ENCODE measurements at regions not wholly inside any gene's neighbourhood (a gene's known extent, or its start where the extent isn't known, plus 50 kb on each side); places are given as distances from the start of the nearest gene placed in this dataset.
"Not testable (repeated sequence)": the region's sequence is repeated elsewhere in the genome, so short reads cannot be mapped to it uniquely, and the experiment has no call there.

- no peak overlapping the region for H3K27ac ChIP-seq (ENCODE audit: low read length)
- no peaks in the 10 kb centered on the region; the same call in 1 of the 2 replicates for H3K4me1 ChIP-seq (ENCODE audit: insufficient read depth, low read length)
- no peaks in the 10 kb centered on the region for H3K36me3 ChIP-seq (ENCODE audit: insufficient read depth, low read depth, low read length)
- H3K27me3 ChIP-seq (ENCODE audit: insufficient read depth, low read length) = no peaks in the 10 kb centered on the region
- H3K9ac ChIP-seq (ENCODE audit: low read depth, low read length) = no peak overlapping the region
- no peak overlapping the region for H3K4me3 ChIP-seq (ENCODE audit: low read length)
- H3K9me3 ChIP-seq (ENCODE audit: insufficient read depth, low read depth, low read length) = no peaks in the 10 kb centered on the region
Measured at GRCh38 chr5:8831854-8832253, 714.0 kb downstream of the SEMA5A start.

- Histone ChIP-seq H3K9ac (ENCODE audit: low read depth, low read length) (no peak overlapping the region), H3K4me1 (ENCODE audit: insufficient read depth, low read length) (no peaks in the 10 kb centered on the region), H3K4me3 (ENCODE audit: low read length) (no peak overlapping the region), H3K27ac (ENCODE audit: low read length) (no peak overlapping the region), H3K36me3 (ENCODE audit: insufficient read depth, low read depth, low read length) (no peaks in the 10 kb centered on the region), H3K9me3 (ENCODE audit: insufficient read depth, low read depth, low read length) (peaks cover 4% of the 10 kb centered on the region; the same call in 1 of the 2 replicates), H3K27me3 (ENCODE audit: insufficient read depth, low read length) (no peaks in the 10 kb centered on the region)
Measured at GRCh38 chr5:8839361-8840055, 706.4 kb downstream of the SEMA5A start.

GRCh38 chr5:8840237-8840636 lies 705.6 kb downstream of the SEMA5A start:
- Histone ChIP-seq H3K27me3 (ENCODE audit: insufficient read depth, low read length) (no peaks in the 10 kb centered on the region), H3K4me3 (ENCODE audit: low read length) (no peak overlapping the region), H3K27ac (ENCODE audit: low read length) (no peak overlapping the region), H3K4me1 (ENCODE audit: insufficient read depth, low read length) (no peaks in the 10 kb centered on the region), H3K36me3 (ENCODE audit: insufficient read depth, low read depth, low read length) (no peaks in the 10 kb centered on the region), H3K9ac (ENCODE audit: low read depth, low read length) (no peak overlapping the region), H3K9me3 (ENCODE audit: insufficient read depth, low read depth, low read length) (peaks cover 4% of the 10 kb centered on the region; the same call in 1 of the 2 replicates)

GRCh38 chr5:8840746-8841145 lies 705.1 kb downstream of the SEMA5A start:
- not testable (repeated sequence) for H3K36me3 ChIP-seq (ENCODE audit: insufficient read depth, low read depth, low read length); H3K9me3 ChIP-seq (ENCODE audit: insufficient read depth, low read depth, low read length); H3K27me3 ChIP-seq (ENCODE audit: insufficient read depth, low read length); H3K4me3 ChIP-seq (ENCODE audit: low read length); H3K9ac ChIP-seq (ENCODE audit: low read depth, low read length); H3K27ac ChIP-seq (ENCODE audit: low read length); H3K4me1 ChIP-seq (ENCODE audit: insufficient read depth, low read length)

- Histone ChIP-seq H3K9me3 (ENCODE audit: insufficient read depth, low read depth, low read length) (peaks cover 4% of the 10 kb centered on the region; the same call in 1 of the 2 replicates), H3K4me1 (ENCODE audit: insufficient read depth, low read length) (no peaks in the 10 kb centered on the region; the same call in 1 of the 2 replicates), H3K4me3 (ENCODE audit: low read length) (no peak overlapping the region), H3K27me3 (ENCODE audit: insufficient read depth, low read length) (no peaks in the 10 kb centered on the region), H3K9ac (ENCODE audit: low read depth, low read length) (no peak overlapping the region), H3K27ac (ENCODE audit: low read length) (no peak overlapping the region), H3K36me3 (ENCODE audit: insufficient read depth, low read depth, low read length) (no peaks in the 10 kb centered on the region)
Measured at GRCh38 chr5:8842971-8843551, 702.8 kb downstream of the SEMA5A start.

- Histone ChIP-seq H3K9me3 (ENCODE audit: insufficient read depth, low read depth, low read length) (peaks cover 4% of the 10 kb centered on the region; the same call in 1 of the 2 replicates), H3K4me3 (ENCODE audit: low read length) (no peak overlapping the region), H3K4me1 (ENCODE audit: insufficient read depth, low read length) (peaks cover 3% of the 10 kb centered on the region; the same call in 1 of the 2 replicates), H3K27ac (ENCODE audit: low read length) (no peak overlapping the region), H3K36me3 (ENCODE audit: insufficient read depth, low read depth, low read length) (no peaks in the 10 kb centered on the region), H3K9ac (ENCODE audit: low read depth, low read length) (no peak overlapping the region), H3K27me3 (ENCODE audit: insufficient read depth, low read length) (no peaks in the 10 kb centered on the region)
Measured at GRCh38 chr5:8843771-8844170, 702.1 kb downstream of the SEMA5A start.

- H3K9me3 ChIP-seq (ENCODE audit: insufficient read depth, low read depth, low read length) = peaks cover 4% of the 10 kb centered on the region; the same call in 1 of the 2 replicates
- H3K9ac ChIP-seq (ENCODE audit: low read depth, low read length) = no peak overlapping the region
- H3K27ac ChIP-seq (ENCODE audit: low read length) = no peak overlapping the region
- peaks cover 3% of the 10 kb centered on the region; the same call in 1 of the 2 replicates for H3K4me1 ChIP-seq (ENCODE audit: insufficient read depth, low read length)
- no peaks in the 10 kb centered on the region for H3K27me3 ChIP-seq (ENCODE audit: insufficient read depth, low read length)
- no peak overlapping the region for H3K4me3 ChIP-seq (ENCODE audit: low read length)
- no peaks in the 10 kb centered on the region for H3K36me3 ChIP-seq (ENCODE audit: insufficient read depth, low read depth, low read length)
Measured at GRCh38 chr5:8844206-8844605, 701.7 kb downstream of the SEMA5A start.

- Histone ChIP-seq H3K9me3 (ENCODE audit: insufficient read depth, low read depth, low read length) (peaks cover 4% of the 10 kb centered on the region; the same call in 1 of the 2 replicates), H3K4me3 (ENCODE audit: low read length) (no peak overlapping the region), H3K4me1 (ENCODE audit: insufficient read depth, low read length) (peaks cover 3% of the 10 kb centered on the region; the same call in 1 of the 2 replicates), H3K27me3 (ENCODE audit: insufficient read depth, low read length) (no peaks in the 10 kb centered on the region), H3K36me3 (ENCODE audit: insufficient read depth, low read depth, low read length) (no peaks in the 10 kb centered on the region), H3K27ac (ENCODE audit: low read length) (no peak overlapping the region), H3K9ac (ENCODE audit: low read depth, low read length) (no peak overlapping the region)
Measured at GRCh38 chr5:8844847-8845246, 701.0 kb downstream of the SEMA5A start.

- Histone ChIP-seq H3K4me1 (ENCODE audit: insufficient read depth, low read length) (peaks cover 3% of the 10 kb centered on the region; the same call in 1 of the 2 replicates), H3K9ac (ENCODE audit: low read depth, low read length) (no peak overlapping the region), H3K36me3 (ENCODE audit: insufficient read depth, low read depth, low read length) (no peaks in the 10 kb centered on the region), H3K27ac (ENCODE audit: low read length) (no peak overlapping the region), H3K27me3 (ENCODE audit: insufficient read depth, low read length) (no peaks in the 10 kb centered on the region), H3K9me3 (ENCODE audit: insufficient read depth, low read depth, low read length) (peaks cover 4% of the 10 kb centered on the region; the same call in 1 of the 2 replicates), H3K4me3 (ENCODE audit: low read length) (no peak overlapping the region)
Measured at GRCh38 chr5:8845296-8845695, 700.6 kb downstream of the SEMA5A start.

- H3K9me3 ChIP-seq (ENCODE audit: insufficient read depth, low read depth, low read length) = no peaks in the 10 kb centered on the region
- H3K27ac ChIP-seq (ENCODE audit: low read length) = no peak overlapping the region
Measured at GRCh38 chr5:8848366-8848765, 697.5 kb downstream of the SEMA5A start.

GRCh38 chr5:8848997-8849594 lies 696.8 kb downstream of the SEMA5A start:
- H3K36me3 ChIP-seq (ENCODE audit: insufficient read depth, low read depth, low read length) = no peaks in the 10 kb centered on the region
- no peak overlapping the region for H3K27ac ChIP-seq (ENCODE audit: low read length)
- no peaks in the 10 kb centered on the region for H3K9me3 ChIP-seq (ENCODE audit: insufficient read depth, low read depth, low read length)
- H3K27me3 ChIP-seq (ENCODE audit: insufficient read depth, low read length) = no peaks in the 10 kb centered on the region
- H3K4me3 ChIP-seq (ENCODE audit: low read length) = no peak overlapping the region
- no peak overlapping the region for H3K9ac ChIP-seq (ENCODE audit: low read depth, low read length)
- H3K4me1 ChIP-seq (ENCODE audit: insufficient read depth, low read length) = peaks cover 3% of the 10 kb centered on the region; the same call in 1 of the 2 replicates

More at GRCh38 chr5:8848366-8848765, 697.5 kb downstream of the SEMA5A start:
- Histone ChIP-seq H3K4me3 (ENCODE audit: low read length) (peak overlapping the region; percentile 44; the same call in 1 of the 2 replicates), H3K36me3 (ENCODE audit: insufficient read depth, low read depth, low read length) (no peaks in the 10 kb centered on the region), H3K9ac (ENCODE audit: low read depth, low read length) (no peak overlapping the region), H3K4me1 (ENCODE audit: insufficient read depth, low read length) (peaks cover 3% of the 10 kb centered on the region; the same call in 1 of the 2 replicates), H3K27me3 (ENCODE audit: insufficient read depth, low read length) (no peaks in the 10 kb centered on the region)
